Endothelial cell of umbilical vein (primary cell): ENCODE measurements at regions not wholly inside any gene's neighbourhood (a gene's known extent, or its start where the extent isn't known, plus 50 kb on each side); places are given as distances from the start of the nearest gene placed in this dataset.

Source experiments
- BruUV-seq: library from RNA; stranded (reverse); fragments of 400-500 nt; replicated peaks from 2 replicates; lab custom pipeline; 2021; lab: Mats Ljungman, UMichigan
- CTCF ChIA-PET: fragments of 300-600, 350-600 bp; sonication (Branson Sonifier 250); formaldehyde crosslinking; loops from one replicate; lab custom pipeline; 2021; ENCODE audit warnings: antibody characterized with exemption, inconsistent platforms; lab: Charles Lee
- POLR2A ChIA-PET: fragments of 300-600, 350-600 bp; sonication (Branson Sonifier 250); formaldehyde crosslinking; loops from one replicate; lab custom pipeline; 2021; ENCODE audit warnings: antibody characterized with exemption, inconsistent platforms; lab: Charles Lee
- DNase-seq: peaks from one replicate; pipeline ENCODE4 v3.0.0-alpha.2; 2011; ENCODE audit warnings: low read depth, low spot score
- FAIRE-seq: peaks from 2 replicates; lab custom pipeline; 2011; peaks lifted over from hg19 to GRCh38; lab: Jason Lieb, UNC
- H2AFZ ChIP-seq: 2 replicates; pipeline ENCODE4 v1.6.0; 2012; ENCODE audit warnings: low read depth, low read length, control low read depth, inconsistent platforms
- H3K27ac ChIP-seq: 2 replicates; pipeline ENCODE4 v1.5.1; 2011; ENCODE audit warnings: low read depth, mild to moderate bottlenecking, control low read depth, low read length, moderate library complexity; ENCODE audit not compliant: insufficient read depth
- H3K27me3 ChIP-seq, 2 experiments: 2 replicates each; pipeline versions ENCODE4 v1.6.0 to v1.6.1; 2011; ENCODE audit warnings: low read length in 2 of 2, mixed read lengths in 1 of 2; ENCODE audit not compliant: control insufficient read depth in 2 of 2, insufficient read depth in 2 of 2
- H3K36me3 ChIP-seq, 2 experiments: 2 replicates in 1 of 2; 3 replicates in 1 of 2; pipeline ENCODE4 v1.5.1; 2011; ENCODE audit warnings: low read length in 2 of 2, mild to moderate bottlenecking in 1 of 2, moderate library complexity in 1 of 2; ENCODE audit not compliant: control insufficient read depth in 2 of 2, insufficient read depth in 2 of 2; ENCODE audit errors: extremely low read depth in 1 of 2
- H3K4me1 ChIP-seq: 3 replicates; pipeline ENCODE4 v1.5.1; 2011; ENCODE audit warnings: mild to moderate bottlenecking, low read length; ENCODE audit not compliant: control insufficient read depth, insufficient read depth; ENCODE audit errors: extremely low read depth
- H3K4me2 ChIP-seq: 2 replicates; pipeline ENCODE4 v1.6.1; 2011; ENCODE audit warnings: low read length, control low read depth, mixed read lengths; ENCODE audit not compliant: insufficient read depth
- H3K4me3 ChIP-seq, 3 experiments: fragments of 200-600 bp in 1 of 3; sonication (generic), shearing (Covaris generic) in 1 of 3; replicated peaks in 1 of 3; 2 replicates each; pipeline ENCODE4 v1.5.1; 2011 to 2016; ENCODE audit warnings: control low read depth in 3 of 3, low read length in 3 of 3, mild to moderate bottlenecking in 2 of 3, inconsistent platforms in 1 of 3, low read depth in 1 of 3, moderate library complexity in 1 of 3; ENCODE audit not compliant: insufficient read depth in 1 of 3
- H3K79me2 ChIP-seq: 2 replicates; pipeline ENCODE4 v1.6.0; 2012; ENCODE audit warnings: low read length, inconsistent platforms; ENCODE audit not compliant: control insufficient read depth, insufficient read depth
- H3K9ac ChIP-seq: replicated peaks from 2 replicates; pipeline ENCODE3; 2011; ENCODE audit warnings: low read length, control low read depth; ENCODE audit not compliant: insufficient read depth; ENCODE audit errors: extremely low read depth
- H3K9me1 ChIP-seq: replicated peaks from 3 replicates; pipeline ENCODE4 v1.6.0; 2011; ENCODE audit warnings: mild to moderate bottlenecking, low read length; ENCODE audit not compliant: control insufficient read depth, insufficient read depth; ENCODE audit errors: extremely low read depth
- H3K9me3 ChIP-seq: replicated peaks from 2 replicates; pipeline ENCODE4 v1.5.1; 2012; ENCODE audit warnings: low read length, inconsistent platforms; ENCODE audit not compliant: control insufficient read depth, insufficient read depth
- H4K20me1 ChIP-seq: replicated peaks from 2 replicates; pipeline ENCODE3; 2011; ENCODE audit warnings: mild to moderate bottlenecking, low read length; ENCODE audit not compliant: control insufficient read depth, insufficient read depth; ENCODE audit errors: extremely low read depth
- CTCF ChIP-seq, 2 donors: IDR thresholded peaks; 1 replicate in 1 of 2; 2 replicates in 1 of 2; pipeline ENCODE4 v1.5.1; 2011; ENCODE audit warnings: low read length in 2 of 2, mild to moderate bottlenecking in 2 of 2, moderate library complexity in 2 of 2, control low read depth in 1 of 2, inconsistent platforms in 1 of 2, low read depth in 1 of 2; ENCODE audit not compliant: insufficient read depth in 1 of 2; ENCODE audit errors: extremely low read depth in 1 of 2
- EZH2 ChIP-seq: IDR thresholded peaks from 2 replicates; pipeline ENCODE4 v1.6.1; 2012; ENCODE audit warnings: borderline replicate concordance, low read depth, mild to moderate bottlenecking, moderate library complexity, low read length, inconsistent platforms; ENCODE audit not compliant: severe bottlenecking
- FOS ChIP-seq: IDR thresholded peaks from 2 replicates; pipeline ENCODE4 v1.6.1; 2011; ENCODE audit warnings: mild to moderate bottlenecking, low read length, moderate library complexity, borderline replicate concordance; ENCODE audit not compliant: insufficient read depth
- GATA2 ChIP-seq: IDR thresholded peaks from 2 replicates; pipeline ENCODE4 v1.7.0; 2011; ENCODE audit warnings: low read depth, mild to moderate bottlenecking, moderate library complexity, mixed read lengths, low read length; ENCODE audit not compliant: insufficient read length, insufficient read depth
- JUN ChIP-seq: IDR thresholded peaks from 2 replicates; pipeline ENCODE4 v1.6.1; 2011; ENCODE audit warnings: borderline replicate concordance, low read depth; ENCODE audit not compliant: insufficient read length, insufficient read depth
- MYC ChIP-seq: IDR thresholded peaks from one replicate; pipeline ENCODE4 v1.6.1; 2011; ENCODE audit warnings: mild to moderate bottlenecking, low read depth, low read length
- POLR2A ChIP-seq: IDR thresholded peaks from 2 replicates; pipeline ENCODE4 v1.6.1; 2012; ENCODE audit warnings: low read depth, mild to moderate bottlenecking, control low read depth, low read length
- POLR2AphosphoS5 ChIP-seq: IDR thresholded peaks from 2 replicates; pipeline ENCODE4 v1.6.1; 2012; ENCODE audit warnings: low read depth, mild to moderate bottlenecking, control low read depth, low read length, moderate library complexity; ENCODE audit not compliant: insufficient read depth
- dilution Hi-C: fragments of 300-500 bp; cut with MboI; formaldehyde crosslinking; loops from one replicate; pipeline ENCODE4 v1.15.0; 2019; ENCODE audit warnings: low sequenced_read_pairs; ENCODE audit not compliant: extremely low pct_ligation_motif_present
- intact Hi-C: fragments of 100-400 bp; cut with micrococcal nuclease; formaldehyde crosslinking; loops from one replicate; pipeline ENCODE4 v1.10.0; 2022
- TF ChIP-seq, protein P1 (sequence below): IDR thresholded peaks from 2 replicates; pipeline ENCODE4 v1.6.1; 2011; ENCODE audit not compliant: insufficient read depth, insufficient read length

DNA sequence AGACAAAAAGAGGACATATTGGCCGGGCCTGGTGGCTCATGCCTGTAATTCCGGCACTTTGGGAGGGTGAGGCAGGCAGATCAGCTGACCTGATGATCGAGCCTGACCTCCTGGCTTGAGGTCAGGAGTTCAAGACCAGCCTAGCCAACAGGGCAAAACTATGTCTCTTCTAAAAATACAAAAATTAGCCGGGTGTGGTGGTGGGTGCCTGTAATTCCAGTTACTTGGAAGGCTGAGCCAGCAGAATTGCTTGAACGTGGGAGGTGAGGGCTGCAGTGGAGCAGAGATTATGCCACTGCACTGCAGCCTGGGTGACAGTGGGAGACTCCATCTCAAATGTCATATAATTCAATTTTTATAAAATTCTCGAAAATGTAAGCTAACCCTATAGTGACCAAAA is 84.5 kb downstream of the SEMA4F start:
- dilution Hi-C loops (no loop called here), intact Hi-C loops (no loop called here)
- Histone ChIP-seq H3K9ac (no peak overlapping the region), H3K4me3 (no peak overlapping the region), H3K27ac (no peak overlapping the region), H3K9me1 (no peaks in the 10 kb centered on the region), H2AFZ (no peak overlapping the region), H3K4me1 (peaks cover 26% of the 10 kb centered on the region), H3K9me3 (no peaks in the 10 kb centered on the region), H3K4me2 (no peak overlapping the region), H3K27me3 (no peaks in the 10 kb centered on the region), H3K36me3 (no peaks in the 10 kb centered on the region), H4K20me1 (no peaks in the 10 kb centered on the region), H3K79me2 (no peaks in the 10 kb centered on the region)
- FAIRE-seq (no peak), DNase-seq (no peak)
- BruUV-seq: no TSS peak
- ChIA-PET CTCF (no interaction called here), POLR2A (no interaction called here)
- no peak for TF ChIP-seq CTCF (IDR thresholded peaks at IDR 0.05; ENCODE audit: extremely low read depth in 1 of 2, insufficient read depth in 1 of 2, low read depth in 1 of 2, low read length in 2 of 2)
- no peak for TF ChIP-seq JUN
- TF ChIP-seq POLR2AphosphoS5: no peak
- no peak for TF ChIP-seq POLR2A
- TF ChIP-seq, protein P1, sequence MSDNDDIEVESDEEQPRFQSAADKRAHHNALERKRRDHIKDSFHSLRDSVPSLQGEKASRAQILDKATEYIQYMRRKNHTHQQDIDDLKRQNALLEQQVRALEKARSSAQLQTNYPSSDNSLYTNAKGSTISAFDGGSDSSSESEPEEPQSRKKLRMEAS: no peak
- no peak for TF ChIP-seq GATA2
- TF ChIP-seq MYC: no peak
- TF ChIP-seq EZH2: no peak
- no peak for TF ChIP-seq FOS
